Mesenchymal stem cell (in vitro differentiated cells and primary cell): ENCODE measurements at regions not wholly inside any gene's neighbourhood (a gene's known extent, or its start where the extent isn't known, plus 50 kb on each side); places are given as distances from the start of the nearest gene placed in this dataset.

Experiments used
- DNase-seq: peaks from one replicate; pipeline ENCODE4 v3.0.0-alpha.2; 2013
- H2AFZ ChIP-seq: one replicate; pipeline ENCODE4 v1.6.1; 2013; ENCODE audit warnings: low read depth, mild to moderate bottlenecking, control low read depth, inconsistent platforms, low read length, moderate library complexity
- H2AK5ac ChIP-seq: 2 replicates; pipeline ENCODE4 v1.6.1; 2013; ENCODE audit warnings: low read length, moderate library complexity, mild to moderate bottlenecking, inconsistent platforms; ENCODE audit not compliant: severe bottlenecking
- H2BK120ac ChIP-seq: one replicate; pipeline ENCODE4 v1.6.1; 2013; ENCODE audit warnings: low read depth, mild to moderate bottlenecking, inconsistent platforms, low read length, moderate library complexity
- H2BK12ac ChIP-seq, 2 experiments: one replicate each; pipeline ENCODE4 v1.6.1; 2013; ENCODE audit warnings: inconsistent platforms in 2 of 2, low read length in 2 of 2, mild to moderate bottlenecking in 2 of 2, moderate library complexity in 2 of 2, control low read depth in 1 of 2
- H2BK15ac ChIP-seq: one replicate; pipeline ENCODE4 v1.6.1; 2013; ENCODE audit warnings: mild to moderate bottlenecking, low read depth, inconsistent platforms; ENCODE audit not compliant: poor library complexity, severe bottlenecking
- H2BK5ac ChIP-seq: 2 replicates; pipeline ENCODE4 v1.6.1; 2013; ENCODE audit warnings: low read depth, mild to moderate bottlenecking, low read length, control low read depth, inconsistent platforms; ENCODE audit not compliant: poor library complexity, severe bottlenecking
- H3K14ac ChIP-seq, 2 experiments: one replicate each; pipeline ENCODE4 v1.6.1; 2013; ENCODE audit warnings: inconsistent platforms in 2 of 2, low read length in 2 of 2, control low read depth in 1 of 2, mild to moderate bottlenecking in 1 of 2, moderate library complexity in 1 of 2
- H3K18ac ChIP-seq, 2 experiments: one replicate each; pipeline ENCODE4 v1.6.1; 2013; ENCODE audit warnings: inconsistent platforms in 2 of 2, low read length in 2 of 2, control low read depth in 1 of 2, low read depth in 1 of 2, mild to moderate bottlenecking in 1 of 2
- H3K23ac ChIP-seq, 2 experiments: one replicate each; pipeline ENCODE4 v1.6.1; 2013; ENCODE audit warnings: inconsistent platforms in 2 of 2, low read length in 2 of 2, mild to moderate bottlenecking in 2 of 2, moderate library complexity in 2 of 2, control low read depth in 1 of 2
- H3K27ac ChIP-seq: 2 replicates; pipeline ENCODE4 v1.5.1; 2013; ENCODE audit warnings: mild to moderate bottlenecking, moderate library complexity, low read length, control low read depth, inconsistent platforms; ENCODE audit not compliant: poor library complexity, severe bottlenecking
- H3K27me3 ChIP-seq, 2 experiments: 2 replicates each; pipeline versions ENCODE4 v1.6.1 to v1.7.0; 2013; ENCODE audit warnings: low read length in 2 of 2, mild to moderate bottlenecking in 2 of 2, moderate library complexity in 2 of 2, control low read depth in 1 of 2, inconsistent platforms in 1 of 2; ENCODE audit not compliant: control insufficient read depth in 1 of 2, insufficient read depth in 1 of 2
- H3K36me3 ChIP-seq, 2 experiments: 2 replicates each; pipeline versions ENCODE4 v1.6.1 to v1.7.0; 2013; ENCODE audit warnings: low read length in 2 of 2, control low read depth in 1 of 2, inconsistent platforms in 1 of 2, low read depth in 1 of 2, mild to moderate bottlenecking in 1 of 2; ENCODE audit not compliant: insufficient read depth in 2 of 2, control insufficient read depth in 1 of 2
- H3K4ac ChIP-seq, 2 experiments: one replicate each; pipeline ENCODE4 v1.6.1; 2013; ENCODE audit warnings: inconsistent platforms in 2 of 2, low read length in 2 of 2, mild to moderate bottlenecking in 2 of 2, moderate library complexity in 2 of 2, control low read depth in 1 of 2, low read depth in 1 of 2
- H3K4me1 ChIP-seq: 2 replicates; pipeline ENCODE4 v1.6.1; 2013; ENCODE audit warnings: low read depth, low read length, control low read depth; ENCODE audit not compliant: control insufficient read depth, insufficient read depth
- H3K4me2 ChIP-seq: 2 replicates; pipeline ENCODE4 v1.6.1; 2013; ENCODE audit warnings: low read length, mild to moderate bottlenecking, inconsistent platforms; ENCODE audit not compliant: poor library complexity, severe bottlenecking
- H3K4me3 ChIP-seq, 2 experiments: 2 replicates each; pipeline versions ENCODE4 v1.5.1 to v1.7.0; 2013; ENCODE audit warnings: low read length in 2 of 2, mild to moderate bottlenecking in 2 of 2, control low read depth in 1 of 2, low read depth in 1 of 2; ENCODE audit not compliant: insufficient read depth in 1 of 2
- H3K79me1 ChIP-seq: replicated peaks from 2 replicates; pipeline ENCODE4 v1.6.1; 2013; ENCODE audit warnings: mild to moderate bottlenecking, control low read depth, low read length, inconsistent platforms; ENCODE audit not compliant: poor library complexity, severe bottlenecking
- H3K9ac ChIP-seq: 2 replicates; pipeline ENCODE4 v1.7.0; 2013; ENCODE audit warnings: mild to moderate bottlenecking, low read length, moderate library complexity
- H3K9me3 ChIP-seq: 2 replicates; pipeline ENCODE4 v1.7.0; 2013; ENCODE audit warnings: mild to moderate bottlenecking, low read length; ENCODE audit not compliant: control insufficient read depth
- H4K8ac ChIP-seq: one replicate; pipeline ENCODE4 v1.6.1; 2013; ENCODE audit warnings: inconsistent platforms, mild to moderate bottlenecking, low read length, moderate library complexity
- H4K91ac ChIP-seq: one replicate; pipeline ENCODE4 v1.6.1; 2013; ENCODE audit warnings: mild to moderate bottlenecking, low read length, inconsistent platforms
- WGBS: methylation state at CpG from one replicate; pipeline ENCODE4 v1.1.7; 2013; ENCODE audit warnings: mixed read lengths; 5-methylcytosine and 5-hydroxymethylcytosine counted together

DNA sequence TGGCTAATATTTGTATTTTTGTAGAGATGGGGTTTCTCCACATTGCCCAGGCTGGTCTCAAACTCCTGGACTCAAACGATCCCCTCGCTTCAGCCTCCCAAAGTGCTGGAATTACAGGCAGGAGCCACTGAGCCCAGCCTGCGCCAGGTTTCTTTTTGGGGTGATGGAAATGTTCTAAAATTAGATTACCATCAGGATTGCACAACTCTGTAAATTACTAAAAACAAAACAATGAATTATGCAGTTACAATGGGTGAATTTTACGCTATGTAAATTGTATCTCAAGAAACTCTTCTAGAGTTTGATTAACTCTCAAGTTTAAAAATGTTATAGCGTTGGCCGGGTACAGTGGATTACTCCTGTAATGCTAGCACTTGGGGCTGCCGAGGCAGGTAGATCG lies 118.9 kb upstream of the TBL1X start:
- Histone ChIP-seq H3K23ac (no peak overlapping the region), H4K8ac (no peak overlapping the region), H3K27ac (no peak overlapping the region), H3K14ac (no peak overlapping the region), H2AFZ (no peak overlapping the region), H3K9ac (no peak overlapping the region), H3K18ac (no peak overlapping the region), H2BK5ac (no peak overlapping the region), H3K36me3 (no peaks in the 10 kb centered on the region), H2BK12ac (no peak overlapping the region), H2AK5ac (no peak overlapping the region), H3K4me3 (no peak overlapping the region), H2BK15ac (no peak overlapping the region), H3K27me3 (no peaks in the 10 kb centered on the region), H2BK120ac (no peak overlapping the region), H3K4me2 (no peak overlapping the region), H3K4me1 (peaks cover 6% of the 10 kb centered on the region), H3K4ac (no peak overlapping the region), H4K91ac (no peak overlapping the region), H3K9me3 (no peaks in the 10 kb centered on the region), H3K79me1 (no peaks in the 10 kb centered on the region)
- DNase-seq: no peak
- WGBS: 100% methylated on average over 4 of the region's 8 CpGs

DNA sequence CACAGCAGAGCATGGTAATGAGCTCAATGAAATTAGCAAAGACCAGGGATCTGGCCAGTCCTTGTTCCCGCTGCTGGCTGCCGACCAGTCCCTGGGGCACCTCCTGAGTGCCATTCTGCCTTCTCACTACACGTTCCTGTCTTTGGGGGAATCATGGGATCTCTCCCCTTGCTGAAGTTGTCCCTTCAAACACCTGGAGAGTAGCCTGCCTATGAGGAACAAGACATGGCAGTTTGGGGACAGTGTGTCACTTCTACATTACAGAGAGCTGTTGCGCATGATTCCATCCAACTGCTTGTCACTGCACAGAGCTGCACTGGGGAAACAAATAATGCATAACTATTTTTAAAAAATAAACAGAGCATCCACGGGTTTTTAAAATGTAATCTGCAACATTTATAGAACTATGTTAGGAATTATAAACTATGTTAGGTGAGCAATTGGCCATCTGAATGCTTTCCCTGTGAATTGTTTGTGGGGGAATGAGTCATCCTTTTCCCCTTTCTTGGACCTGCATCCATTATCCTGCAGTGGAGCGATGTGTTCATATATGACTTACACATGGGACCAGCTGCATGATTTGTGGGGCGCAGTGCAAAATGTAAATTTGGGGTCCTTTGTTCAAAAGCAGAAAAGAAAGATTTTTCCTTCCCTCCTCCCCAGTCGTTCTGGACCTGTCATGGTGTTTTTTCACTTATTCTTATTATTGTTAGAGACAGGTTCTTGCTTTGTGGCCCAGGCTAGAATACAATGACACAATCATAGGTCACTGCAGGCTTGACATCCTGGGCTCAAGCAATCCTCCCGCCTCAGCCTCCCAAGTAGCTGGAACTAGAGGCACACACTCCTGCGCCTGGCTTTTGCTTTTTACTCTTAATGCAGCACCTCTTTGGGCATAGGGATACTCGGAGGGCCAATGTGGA lies 115.0 kb upstream of the TBL1X start:
- H2BK120ac ChIP-seq: no peak overlapping the region
- H3K4me3 ChIP-seq: no peak overlapping the region
- H3K36me3 ChIP-seq: no peaks in the 10 kb centered on the region
- no peak overlapping the region for H2BK12ac ChIP-seq
- peaks cover 5% of the 10 kb centered on the region for H3K4me1 ChIP-seq
- no peak overlapping the region for H3K4me2 ChIP-seq
- H4K91ac ChIP-seq: peak overlapping the region; percentile 27
- H4K8ac ChIP-seq: no peak overlapping the region
- 88% methylated on average over 2 of the region's 11 CpGs for WGBS
- no peak overlapping the region for H3K23ac ChIP-seq
- peak; percentile 18 for DNase-seq
- no peak overlapping the region for H3K14ac ChIP-seq
- no peak overlapping the region for H2BK5ac ChIP-seq
- H3K79me1 ChIP-seq: no peaks in the 10 kb centered on the region
- H3K9ac ChIP-seq: no peak overlapping the region
- no peaks in the 10 kb centered on the region for H3K9me3 ChIP-seq
- H3K18ac ChIP-seq: peak overlapping the region in 1 of 2 experiments; percentile 4
- no peak overlapping the region for H2BK15ac ChIP-seq
- no peak overlapping the region for H2AFZ ChIP-seq
- H3K4ac ChIP-seq: no peak overlapping the region
- no peak overlapping the region for H3K27ac ChIP-seq
- no peaks in the 10 kb centered on the region for H3K27me3 ChIP-seq
- H2AK5ac ChIP-seq: no peak overlapping the region

DNA sequence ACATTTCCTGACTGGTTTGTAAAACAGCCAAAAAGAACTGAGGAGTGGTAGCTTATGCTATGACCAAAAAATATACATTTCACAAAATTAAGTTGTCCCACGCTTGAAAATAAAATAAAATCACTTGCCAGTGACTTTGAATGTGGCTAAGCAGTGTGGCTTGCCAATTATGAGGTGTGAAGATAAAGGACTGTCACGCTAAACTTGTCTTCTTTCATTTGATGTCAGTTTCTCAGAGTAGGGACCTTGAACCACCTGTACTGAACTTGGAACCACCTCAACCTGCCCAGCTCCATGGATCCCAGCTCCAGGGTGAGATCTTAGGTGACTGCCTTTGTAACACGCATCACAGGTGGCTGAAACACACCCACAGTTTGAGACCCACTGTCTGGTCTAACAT lies 113.7 kb upstream of the TBL1X start:
- Histone ChIP-seq H4K91ac (no peak overlapping the region), H2BK5ac (no peak overlapping the region), H3K79me1 (no peaks in the 10 kb centered on the region), H3K36me3 (no peaks in the 10 kb centered on the region), H2BK15ac (no peak overlapping the region), H2AFZ (no peak overlapping the region), H3K9ac (no peak overlapping the region), H3K4ac (no peak overlapping the region), H3K4me1 (peaks cover 5% of the 10 kb centered on the region), H2BK12ac (no peak overlapping the region), H3K18ac (no peak overlapping the region), H3K27me3 (no peaks in the 10 kb centered on the region), H2BK120ac (no peak overlapping the region), H3K14ac (no peak overlapping the region), H3K27ac (no peak overlapping the region), H3K4me2 (no peak overlapping the region), H3K9me3 (no peaks in the 10 kb centered on the region), H3K4me3 (no peak overlapping the region), H4K8ac (no peak overlapping the region), H3K23ac (no peak overlapping the region), H2AK5ac (no peak overlapping the region)
- DNase-seq: no peak
- WGBS: no CpG with 5 or more reads among the region's 3 CpGs

DNA sequence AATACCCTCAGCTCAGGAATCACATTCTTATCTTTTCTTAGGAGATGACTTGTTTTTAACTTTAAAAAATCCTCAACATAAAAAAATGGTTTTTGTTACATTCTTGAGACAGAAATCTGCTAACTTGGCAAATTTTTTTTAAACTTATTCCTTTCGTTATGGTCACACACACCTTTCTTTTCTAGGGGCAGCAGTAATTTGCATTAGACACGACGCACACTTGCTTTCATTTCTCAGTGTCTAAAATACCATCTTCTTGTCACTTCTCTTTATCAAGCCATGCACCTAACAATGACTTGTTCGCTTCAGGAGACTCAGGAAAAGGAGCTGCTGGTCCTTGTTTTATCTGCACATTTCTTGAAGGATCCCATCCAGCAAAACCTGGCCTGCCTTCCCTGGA lies 112.6 kb upstream of the TBL1X start:
- no peak overlapping the region for H2BK15ac ChIP-seq
- no peak overlapping the region for H2BK12ac ChIP-seq
- no peak overlapping the region for H3K4me2 ChIP-seq
- H2AFZ ChIP-seq: no peak overlapping the region
- peak overlapping the region; percentile 56 for H3K9ac ChIP-seq
- no peak overlapping the region for H3K23ac ChIP-seq
- no peak overlapping the region for H2BK120ac ChIP-seq
- H3K27ac ChIP-seq: no peak overlapping the region
- WGBS: 68% methylated on average over 4 of the region's 4 CpGs
- no peaks in the 10 kb centered on the region for H3K79me1 ChIP-seq
- H3K4me3 ChIP-seq: no peak overlapping the region
- H4K91ac ChIP-seq: no peak overlapping the region
- no peak overlapping the region for H2AK5ac ChIP-seq
- H2BK5ac ChIP-seq: no peak overlapping the region
- no peak for DNase-seq
- no peaks in the 10 kb centered on the region for H3K9me3 ChIP-seq
- H3K14ac ChIP-seq: no peak overlapping the region
- no peaks in the 10 kb centered on the region for H3K36me3 ChIP-seq
- H3K4ac ChIP-seq: no peak overlapping the region
- H3K27me3 ChIP-seq: no peaks in the 10 kb centered on the region
- peaks cover 5% of the 10 kb centered on the region for H3K4me1 ChIP-seq
- H3K18ac ChIP-seq: no peak overlapping the region
- H4K8ac ChIP-seq: no peak overlapping the region
